ENCODE measurements at regions not wholly inside any gene's neighbourhood (a gene's known extent, or its start where the extent isn't known, plus 50 kb on each side); places are given as distances from the start of the nearest gene placed in this dataset.

GRCh38 chr5:91670122-91670521, 287.0 kb upstream of the ARRDC3 start:
- intact Hi-C loops (cut with DNase I): no loop called here
- H3K4me1 ChIP-seq (ENCODE audit: insufficient read depth): no peaks in the 10 kb centered on the region

GRCh38 chr5:91668261-91668660, 285.1 kb upstream of the ARRDC3 start:
- intact Hi-C loops (cut with DNase I): no loop called here
- no peaks in the 10 kb centered on the region for H3K36me3 ChIP-seq
- 68 to 81% (median 76%) methylated on average over 3 of the region's 3 CpGs for WGBS, 3 donors

More at GRCh38 chr5:91670122-91670521, 287.0 kb upstream of the ARRDC3 start:
- Histone ChIP-seq H3K4me3 (no peak overlapping the region), H3K36me3 (no peaks in the 10 kb centered on the region), H3K9me3 (no peaks in the 10 kb centered on the region), H3K27me3 (no peaks in the 10 kb centered on the region), H3K27ac (no peak overlapping the region)
- DNase-seq: no peak
- TF ChIP-seq POLR2A (IDR thresholded peaks at IDR 0.05) (no peak), CTCF (IDR thresholded peaks at IDR 0.05) (no peak), EP300 (IDR thresholded peaks at IDR 0.05) (no peak)
- WGBS, 3 donors: 89 to 92% (median 89%) methylated on average over 2 of the region's 2 CpGs

GRCh38 chr5:91652678-91653077, 269.6 kb upstream of the ARRDC3 start:
- H3K4me1 ChIP-seq (ENCODE audit: insufficient read depth): no peaks in the 10 kb centered on the region
- H3K27me3 ChIP-seq: no peaks in the 10 kb centered on the region
- intact Hi-C loops (cut with DNase I): no loop called here
- TF ChIP-seq POLR2A (IDR thresholded peaks at IDR 0.05): no peak
- H3K27ac ChIP-seq: no peak overlapping the region
- H3K36me3 ChIP-seq: no peaks in the 10 kb centered on the region
- no peak overlapping the region for H3K4me3 ChIP-seq
- no peak for DNase-seq
- no peaks in the 10 kb centered on the region for H3K9me3 ChIP-seq

More at GRCh38 chr5:91668261-91668660, 285.1 kb upstream of the ARRDC3 start:
- no peak overlapping the region for H3K4me3 ChIP-seq
- H3K9me3 ChIP-seq: no peaks in the 10 kb centered on the region
- no peaks in the 10 kb centered on the region for H3K4me1 ChIP-seq (ENCODE audit: insufficient read depth)
- H3K27ac ChIP-seq: no peak overlapping the region
- H3K27me3 ChIP-seq: no peaks in the 10 kb centered on the region
- no peak for DNase-seq
- TF ChIP-seq CTCF (IDR thresholded peaks at IDR 0.05): no peak
- TF ChIP-seq POLR2A (IDR thresholded peaks at IDR 0.05): no peak
- no peak for TF ChIP-seq EP300 (IDR thresholded peaks at IDR 0.05)

GRCh38 chr5:91651704-91652103, 268.6 kb upstream of the ARRDC3 start:
- Histone ChIP-seq H3K4me1 (ENCODE audit: insufficient read depth) (no peaks in the 10 kb centered on the region), H3K36me3 (no peaks in the 10 kb centered on the region), H3K4me3 (no peak overlapping the region), H3K9me3 (no peaks in the 10 kb centered on the region), H3K27me3 (no peaks in the 10 kb centered on the region), H3K27ac (no peak overlapping the region)
- peak in 1 of 5 donors; percentile 6 for DNase-seq
- TF ChIP-seq CTCF (IDR thresholded peaks at IDR 0.05) (no peak), EP300 (IDR thresholded peaks at IDR 0.05) (no peak), POLR2A (IDR thresholded peaks at IDR 0.05) (no peak)
- intact Hi-C loops (cut with DNase I): no loop called here

GRCh38 chr5:91645347-91645746, 262.2 kb upstream of the ARRDC3 start:
- DNase-seq: no peak
- no peak for TF ChIP-seq POLR2A (IDR thresholded peaks at IDR 0.05)
- TF ChIP-seq EP300 (IDR thresholded peaks at IDR 0.05): no peak
- TF ChIP-seq CTCF (IDR thresholded peaks at IDR 0.05): no peak
- Histone ChIP-seq H3K9me3 (no peaks in the 10 kb centered on the region), H3K27me3 (no peaks in the 10 kb centered on the region), H3K4me3 (no peak overlapping the region), H3K27ac (no peak overlapping the region), H3K4me1 (ENCODE audit: insufficient read depth) (no peaks in the 10 kb centered on the region), H3K36me3 (no peaks in the 10 kb centered on the region)
- WGBS, 3 donors: 83 to 96% (median 94%) methylated on average over 4 of the region's 4 CpGs
- intact Hi-C loops (cut with DNase I): no loop called here
